Right cardiac atrium (tissue), 5 donors: ENCODE measurements at regions not wholly inside any gene's neighbourhood (a gene's known extent, or its start where the extent isn't known, plus 50 kb on each side); places are given as distances from the start of the nearest gene placed in this dataset.

Source experiments
- ATAC-seq, 2 donors: fragments of 200-7000 bp; cut with Tn5 transposase; one replicate each; pipeline versions ENCODE4 v1.8.0 to v1.9.1; 2020; ENCODE audit warnings: moderate library complexity in 2 of 2, mild to moderate bottlenecking in 1 of 2
- DNase-seq, 3 donors: peaks; one replicate each; pipeline ENCODE4 v3.0.0-alpha.2; 2020
- H3K27ac ChIP-seq: one replicate; pipeline ENCODE4 v1.5.1; 2013; ENCODE audit warnings: mild to moderate bottlenecking, low read length, control low read depth, moderate library complexity
- H3K27me3 ChIP-seq: one replicate; pipeline ENCODE4 v1.6.1; 2013; ENCODE audit not compliant: control insufficient read depth, insufficient read depth
- H3K4me1 ChIP-seq: one replicate; pipeline ENCODE4 v1.6.1; 2013; ENCODE audit warnings: low read length; ENCODE audit not compliant: control insufficient read depth, insufficient read depth
- H3K4me3 ChIP-seq: one replicate; pipeline ENCODE4 v1.5.1; 2013; ENCODE audit warnings: low read length, control low read depth
- H3K9me3 ChIP-seq: one replicate; pipeline ENCODE4 v1.6.1; 2013; ENCODE audit warnings: low read length; ENCODE audit not compliant: control insufficient read depth
- WGBS: extraction: QIAGEN DNeasy Blood & Tissue Kit; methylation state at CpG from one replicate; pipeline ENCODE4 v1.1.7; 2013; 5-methylcytosine and 5-hydroxymethylcytosine counted together
- intact Hi-C, 4 donors: fragments of 100-400 bp; cut with DNase I; formaldehyde crosslinking; loops; one replicate each; pipeline versions ENCODE4 v1.11.0 to v1.14.0; 2022 to 2023
- donor health status: healthy with polysubstance abuse.
- donor health status: DM: no; HTN: yes; CAD: no.
- donor health status: DM: no; HTN: no; CAD: no.
- donor health status: DM: no; HTN: yes; CAD: no; lungs with severe emphysema.
- donor health status: DM: yes; HTN: yes; CAD: no.

GRCh38 chr7:34487391-34488115 is 170.5 kb upstream of the NPSR1 start:
- 65% methylated on average over 3 of the region's 3 CpGs for WGBS
- H3K27me3 ChIP-seq = no peaks in the 10 kb centered on the region
- no peak overlapping the region for H3K27ac ChIP-seq
- H3K4me1 ChIP-seq = no peaks in the 10 kb centered on the region
- intact Hi-C loops = no loop called here
- no peaks in the 10 kb centered on the region for H3K9me3 ChIP-seq
- ATAC-seq = no peak
- H3K4me3 ChIP-seq = no peak overlapping the region
- no peak for DNase-seq

DNA sequence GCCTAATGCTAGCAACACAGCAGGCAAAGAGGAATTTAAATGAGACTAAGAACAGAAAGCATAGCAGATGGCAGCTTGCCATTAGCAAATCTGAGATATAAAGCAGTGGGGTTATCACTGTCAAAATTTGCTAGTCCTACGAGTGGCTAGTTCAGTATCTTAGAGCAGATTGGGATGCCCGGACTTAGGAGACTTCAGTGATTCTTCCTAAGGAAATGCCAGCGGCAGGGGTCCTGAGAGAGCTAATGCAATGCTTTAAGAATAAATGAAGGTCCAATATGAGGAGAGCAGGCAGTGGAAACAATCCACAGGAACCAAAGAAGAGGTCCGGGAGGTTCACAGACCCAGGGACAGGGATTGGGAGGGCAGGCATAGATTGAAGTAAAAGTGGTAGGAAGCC is 169.3 kb upstream of the NPSR1 start:
- H3K4me1 ChIP-seq = no peaks in the 10 kb centered on the region
- intact Hi-C loops = no loop called here
- no peak for ATAC-seq
- H3K27ac ChIP-seq = no peak overlapping the region
- no peak for DNase-seq
- no peaks in the 10 kb centered on the region for H3K27me3 ChIP-seq
- no peak overlapping the region for H3K4me3 ChIP-seq
- 60% methylated on average over 4 of the region's 4 CpGs for WGBS
- no peaks in the 10 kb centered on the region for H3K9me3 ChIP-seq

- Histone ChIP-seq H3K9me3 (no peaks in the 10 kb centered on the region), H3K4me1 (no peaks in the 10 kb centered on the region), H3K27ac (no peak overlapping the region), H3K27me3 (no peaks in the 10 kb centered on the region), H3K4me3 (no peak overlapping the region)
- ATAC-seq (no peak), DNase-seq (no peak)
- 94% methylated on average over 3 of the region's 3 CpGs for WGBS
- intact Hi-C loops = no loop called here
Observed at GRCh38 chr7:34491899-34492298, 166.1 kb upstream of the NPSR1 start.

GRCh38 chr7:34493752-34494151 is 164.3 kb upstream of the NPSR1 start:
- intact Hi-C loops = no loop called here
- WGBS = 88% methylated on average over 4 of the region's 4 CpGs
- no peak for ATAC-seq

GRCh38 chr7:34497153-34497777 is 160.8 kb upstream of the NPSR1 start:
- 71% methylated on average over 4 of the region's 4 CpGs for WGBS

More at GRCh38 chr7:34493752-34494151, 164.3 kb upstream of the NPSR1 start:
- no peak overlapping the region for H3K27ac ChIP-seq
- H3K4me1 ChIP-seq = no peaks in the 10 kb centered on the region
- H3K4me3 ChIP-seq = no peak overlapping the region
- no peaks in the 10 kb centered on the region for H3K9me3 ChIP-seq
- no peaks in the 10 kb centered on the region for H3K27me3 ChIP-seq
- DNase-seq = no peak

DNA sequence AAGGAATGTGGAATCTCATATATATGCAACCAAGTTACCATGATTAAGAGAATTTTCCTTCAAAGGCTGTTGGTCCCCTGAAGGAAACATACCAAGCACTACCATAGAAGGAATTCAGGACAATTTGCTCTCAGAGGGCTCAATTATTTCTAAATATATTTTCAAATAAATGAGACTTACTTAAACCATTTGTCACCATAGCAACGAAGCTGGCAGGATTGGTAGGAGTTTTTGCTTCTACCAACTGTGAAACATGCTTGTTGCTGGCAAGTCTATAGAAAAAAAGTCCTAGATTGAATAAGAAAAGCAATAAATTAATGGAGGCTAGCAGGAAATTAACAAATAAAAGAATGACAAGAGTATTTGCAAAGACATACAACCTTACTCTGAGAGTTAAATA is 156.9 kb upstream of the NPSR1 start:
- intact Hi-C loops = no loop called here
- Histone ChIP-seq H3K27me3 (no peaks in the 10 kb centered on the region), H3K4me1 (no peaks in the 10 kb centered on the region), H3K9me3 (no peaks in the 10 kb centered on the region), H3K4me3 (no peak overlapping the region), H3K27ac (no peak overlapping the region)
- DNase-seq (no peak), ATAC-seq (no peak)
- 59% methylated on average over 1 of the region's 1 CpG for WGBS

More at GRCh38 chr7:34497153-34497777, 160.8 kb upstream of the NPSR1 start:
- no peak for ATAC-seq
- H3K27me3 ChIP-seq = no peaks in the 10 kb centered on the region
- no peak overlapping the region for H3K4me3 ChIP-seq
- no peaks in the 10 kb centered on the region for H3K9me3 ChIP-seq
- intact Hi-C loops = no loop called here
- no peaks in the 10 kb centered on the region for H3K4me1 ChIP-seq
- no peak for DNase-seq
- no peak overlapping the region for H3K27ac ChIP-seq

DNA sequence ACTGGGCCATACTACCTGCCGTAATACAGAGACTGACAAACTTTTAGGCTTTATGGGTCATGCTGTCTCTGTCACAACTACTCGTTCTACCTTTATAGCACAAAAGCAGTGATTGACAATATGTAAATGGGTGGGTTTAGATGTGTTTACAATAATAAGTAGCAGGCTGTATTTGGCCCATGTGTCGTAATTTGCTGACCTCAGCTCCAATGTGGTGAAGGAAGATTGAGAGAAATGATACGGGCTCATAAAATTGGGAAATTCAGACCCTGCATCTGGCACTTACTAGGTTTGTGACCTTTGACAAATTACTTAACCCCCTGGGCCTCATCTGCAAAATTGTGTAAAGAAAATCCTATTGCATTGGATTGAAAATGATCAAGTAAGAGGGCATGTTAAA is 150.8 kb upstream of the NPSR1 start:
- Histone ChIP-seq H3K4me3 (no peak overlapping the region), H3K27me3 (no peaks in the 10 kb centered on the region), H3K4me1 (no peaks in the 10 kb centered on the region), H3K27ac (no peak overlapping the region), H3K9me3 (no peaks in the 10 kb centered on the region)
- DNase-seq = no peak
- ATAC-seq = no peak
- WGBS = 86% methylated on average over 4 of the region's 4 CpGs
- intact Hi-C loops = no loop called here

GRCh38 chr7:34523226-34523918 is 134.6 kb upstream of the NPSR1 start:
- Histone ChIP-seq H3K27ac (no peak overlapping the region), H3K4me1 (no peaks in the 10 kb centered on the region), H3K27me3 (no peaks in the 10 kb centered on the region), H3K4me3 (no peak overlapping the region), H3K9me3 (no peaks in the 10 kb centered on the region)
- ATAC-seq = no peak
- DNase-seq = no peak
- 61% methylated on average over 5 of the region's 5 CpGs for WGBS
- intact Hi-C loops = no loop called here

GRCh38 chr7:34530259-34530658 is 127.8 kb upstream of the NPSR1 start:
- H3K9me3 ChIP-seq = no peaks in the 10 kb centered on the region
- DNase-seq (no peak), ATAC-seq (no peak)
- intact Hi-C loops = no loop called here
- H3K4me3 ChIP-seq = no peak overlapping the region
- H3K27ac ChIP-seq = no peak overlapping the region
- H3K4me1 ChIP-seq = no peaks in the 10 kb centered on the region
- H3K27me3 ChIP-seq = no peaks in the 10 kb centered on the region
- 89% methylated on average over 1 of the region's 1 CpG for WGBS

DNA sequence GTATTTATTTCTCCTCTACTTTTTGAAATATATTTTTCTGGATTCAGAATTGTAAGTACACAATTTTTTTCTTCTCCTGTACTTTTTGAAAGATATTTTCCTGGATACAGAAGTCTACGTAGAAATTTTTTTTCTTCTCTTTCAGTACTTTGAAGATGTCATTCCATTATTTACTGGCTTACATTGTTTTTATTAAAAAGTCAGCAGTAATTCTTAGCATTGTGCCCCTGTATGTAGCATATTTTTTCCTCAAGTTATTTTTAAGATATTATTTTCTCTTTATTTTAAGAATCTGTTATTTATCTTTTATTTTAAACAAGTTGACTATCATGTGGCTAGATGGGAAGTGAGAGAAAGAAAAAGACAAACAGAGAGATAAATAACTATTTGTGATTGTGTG is 119.0 kb upstream of the NPSR1 start:
- H3K27ac ChIP-seq = no peak overlapping the region
- H3K4me3 ChIP-seq = no peak overlapping the region
- no peaks in the 10 kb centered on the region for H3K27me3 ChIP-seq
- WGBS = 54% methylated on average over 1 of the region's 1 CpG
- ATAC-seq (no peak), DNase-seq (no peak)
- H3K9me3 ChIP-seq = no peaks in the 10 kb centered on the region
- intact Hi-C loops = no loop called here
- no peaks in the 10 kb centered on the region for H3K4me1 ChIP-seq

DNA sequence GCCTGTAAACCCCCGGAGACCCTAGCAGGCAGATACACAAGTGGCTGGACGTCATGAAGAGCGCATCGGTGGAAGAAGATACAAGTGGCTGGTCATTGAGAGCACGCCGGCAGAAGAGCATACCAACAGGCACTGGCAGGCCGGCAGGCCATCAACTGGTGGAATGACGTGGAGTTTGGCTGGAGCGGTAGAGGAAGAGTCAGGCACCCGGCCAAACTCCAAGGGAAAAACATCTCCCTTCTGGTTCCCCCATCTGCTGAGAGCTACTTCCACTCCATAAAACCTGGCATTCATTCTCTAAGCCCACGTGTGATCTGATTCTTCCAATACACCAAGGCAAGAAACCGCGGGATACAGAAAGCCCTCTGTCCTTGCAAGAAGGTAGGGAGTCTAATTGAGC is 113.4 kb upstream of the NPSR1 start:
- no peaks in the 10 kb centered on the region for H3K4me1 ChIP-seq
- 91% methylated on average over 13 of the region's 13 CpGs for WGBS
- intact Hi-C loops = no loop called here

More for the DNA sequence above, 113.4 kb upstream of the NPSR1 start:
- DNase-seq (no peak), ATAC-seq (no peak)
- H3K4me3 ChIP-seq = no peak overlapping the region
- no peaks in the 10 kb centered on the region for H3K9me3 ChIP-seq
- no peak overlapping the region for H3K27ac ChIP-seq
- H3K27me3 ChIP-seq = no peaks in the 10 kb centered on the region
